HG03039 (cell line): ENCODE measurements at regions not wholly inside any gene's neighbourhood (a gene's known extent, or its start where the extent isn't known, plus 50 kb on each side); places are given as distances from the start of the nearest gene placed in this dataset.

ENCODE experiments used
- ATAC-seq: cut with Tn5 transposase; IDR thresholded peaks from one replicate; pipeline ENCODE4 v1.9.1; 2021; ENCODE audit warnings: mild to moderate bottlenecking, moderate library complexity; ENCODE audit not compliant: unreplicated experiment

DNA sequence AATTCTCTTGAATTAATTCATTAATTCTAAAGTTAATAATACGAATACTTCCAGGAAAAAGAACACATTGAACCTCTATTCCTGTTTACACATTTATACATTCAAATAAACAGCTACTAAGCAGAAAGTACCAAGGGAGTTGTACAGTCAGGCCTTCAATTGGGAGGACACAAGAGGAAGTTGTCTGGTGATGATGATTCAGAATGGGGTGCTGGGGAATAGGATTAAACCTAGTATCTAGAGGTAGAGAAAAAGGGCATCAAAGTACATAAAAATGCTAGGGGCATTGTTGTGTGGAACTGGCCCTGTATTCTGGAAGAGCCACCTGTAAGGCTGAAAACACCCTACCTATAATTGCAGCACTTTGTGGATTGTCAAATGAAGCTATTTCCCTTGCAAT lies 71.7 kb upstream of the MROH9 start:
- ATAC-seq = no peak

GRCh38 chr1:170864238-170864637 lies 71.1 kb upstream of the MROH9 start:
- ATAC-seq = no peak

DNA sequence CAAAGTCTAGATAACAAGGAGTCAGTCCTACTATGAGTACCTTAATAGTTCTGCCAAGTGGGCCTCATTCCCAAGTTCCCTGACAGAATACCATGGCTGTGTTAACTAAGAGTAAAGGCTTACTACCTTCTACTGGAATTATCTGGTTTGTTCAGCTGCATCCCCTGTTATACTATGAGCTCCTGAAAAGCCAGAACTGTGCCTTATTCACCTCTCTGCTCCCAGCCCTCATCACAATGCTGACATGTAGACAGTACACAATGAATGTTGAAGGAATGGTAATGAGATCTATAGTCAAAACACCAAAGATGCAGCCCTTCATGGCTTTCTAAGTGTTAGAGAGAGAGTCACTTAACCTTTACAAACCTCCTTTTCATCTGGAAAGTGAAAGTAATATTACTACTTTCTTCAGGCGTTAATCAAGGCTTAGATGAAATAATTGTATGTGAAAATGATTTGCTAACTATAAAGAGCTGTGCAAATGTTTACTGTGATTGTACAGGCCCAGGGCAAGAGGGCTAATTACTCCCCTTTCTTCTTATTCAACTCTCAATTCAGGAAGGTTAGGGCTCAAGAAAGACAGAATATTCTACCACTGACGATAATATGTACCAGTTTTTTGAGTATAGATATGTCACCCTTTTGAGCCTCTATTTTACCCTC lies 70.3 kb upstream of the MROH9 start:
- ATAC-seq = no peak

GRCh38 chr1:170866646-170867045 lies 68.7 kb upstream of the MROH9 start:
- no peak for ATAC-seq

DNA sequence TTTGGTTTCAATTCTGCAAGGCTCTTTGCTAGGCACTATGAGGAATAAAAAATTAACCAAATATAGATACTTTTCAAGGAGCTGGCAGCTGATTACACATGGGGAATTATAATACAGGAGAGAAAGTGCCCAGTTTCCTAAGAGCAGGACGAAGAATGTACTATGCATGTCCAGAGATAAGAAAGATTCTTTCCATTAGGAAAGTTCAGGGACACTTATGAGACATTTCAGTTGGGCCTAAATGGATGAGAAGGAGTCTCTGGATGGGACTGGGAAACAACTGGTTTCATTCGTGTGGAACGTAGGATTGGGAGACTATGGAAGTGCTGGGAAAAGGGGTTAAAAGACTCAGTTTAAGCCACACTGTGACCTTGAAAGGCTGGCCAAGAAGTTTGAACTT lies 63.5 kb upstream of the MROH9 start:
- no peak for ATAC-seq

DNA sequence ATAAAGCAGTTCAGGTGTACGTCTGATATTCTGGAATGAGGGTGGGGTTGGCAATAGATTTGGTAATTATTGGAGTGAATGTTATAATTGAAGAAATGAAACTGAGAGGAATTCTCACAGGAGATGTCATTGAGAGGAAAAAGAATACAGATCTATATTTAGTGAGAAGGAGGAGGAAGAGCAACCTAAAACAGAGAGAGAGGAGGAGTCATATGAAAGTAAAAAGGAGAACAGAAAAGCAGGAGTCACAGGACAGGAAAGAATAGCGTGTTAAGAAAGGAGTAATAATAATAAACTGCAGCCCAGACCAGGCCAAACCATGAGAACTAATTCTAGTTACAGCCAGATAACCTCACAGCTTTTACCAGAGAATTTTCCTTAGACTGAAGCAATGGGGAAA lies 62.7 kb upstream of the MROH9 start:
- ATAC-seq = peak; percentile 87

- no peak for ATAC-seq
Measured at GRCh38 chr1:170874671-170875070, 60.7 kb upstream of the MROH9 start.

DNA sequence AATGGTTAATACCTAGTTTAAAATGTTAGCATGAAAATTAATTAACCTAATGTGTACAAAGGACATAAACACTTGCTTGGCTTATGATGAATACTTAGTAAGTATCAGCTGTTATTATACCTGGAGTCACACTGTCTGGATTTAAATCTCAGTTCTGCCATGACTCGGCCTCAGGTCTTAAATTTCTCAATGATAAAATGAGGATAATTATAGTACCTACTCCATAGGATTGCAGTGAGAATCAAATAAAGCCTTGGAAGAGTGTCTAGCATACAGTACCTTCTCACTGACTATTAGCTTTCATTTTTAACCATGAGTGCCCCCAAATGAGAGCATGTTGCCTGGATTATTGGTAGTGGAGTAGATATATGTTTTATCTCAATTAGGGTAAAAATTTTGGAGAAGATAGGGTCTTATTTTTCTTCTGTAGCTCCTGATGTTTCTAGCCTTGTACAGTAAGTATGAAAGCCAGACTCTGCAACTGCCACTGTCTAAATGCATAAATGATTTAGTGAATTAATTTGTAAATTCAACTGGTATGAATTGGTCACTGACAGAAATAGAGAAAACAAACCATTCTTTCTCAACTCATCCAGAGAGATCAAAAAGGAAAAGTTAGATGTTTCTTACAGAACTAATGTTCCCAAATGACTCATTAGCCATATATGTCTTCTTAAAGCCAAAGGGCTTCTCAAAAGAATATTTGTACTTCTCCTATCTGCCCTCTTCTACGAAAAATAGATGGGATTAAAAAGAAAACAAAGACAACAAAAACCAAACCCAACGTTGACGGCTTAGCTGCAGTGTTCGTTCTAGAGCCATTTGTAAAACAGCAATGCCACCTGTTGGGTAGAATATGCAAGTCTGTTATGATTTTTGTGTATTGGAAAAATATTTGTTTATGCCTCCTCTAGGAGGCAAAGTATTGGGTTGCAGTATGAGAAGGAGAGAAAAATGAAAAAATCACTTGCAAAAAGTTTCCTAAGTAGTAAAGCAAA lies 53.8 kb upstream of the MROH9 start:
- no peak for ATAC-seq
